ENCODE measurements at regions not wholly inside any gene's neighbourhood (a gene's known extent, or its start where the extent isn't known, plus 50 kb on each side); places are given as distances from the start of the nearest gene placed in this dataset.

- TF ChIP-seq, protein P1, sequence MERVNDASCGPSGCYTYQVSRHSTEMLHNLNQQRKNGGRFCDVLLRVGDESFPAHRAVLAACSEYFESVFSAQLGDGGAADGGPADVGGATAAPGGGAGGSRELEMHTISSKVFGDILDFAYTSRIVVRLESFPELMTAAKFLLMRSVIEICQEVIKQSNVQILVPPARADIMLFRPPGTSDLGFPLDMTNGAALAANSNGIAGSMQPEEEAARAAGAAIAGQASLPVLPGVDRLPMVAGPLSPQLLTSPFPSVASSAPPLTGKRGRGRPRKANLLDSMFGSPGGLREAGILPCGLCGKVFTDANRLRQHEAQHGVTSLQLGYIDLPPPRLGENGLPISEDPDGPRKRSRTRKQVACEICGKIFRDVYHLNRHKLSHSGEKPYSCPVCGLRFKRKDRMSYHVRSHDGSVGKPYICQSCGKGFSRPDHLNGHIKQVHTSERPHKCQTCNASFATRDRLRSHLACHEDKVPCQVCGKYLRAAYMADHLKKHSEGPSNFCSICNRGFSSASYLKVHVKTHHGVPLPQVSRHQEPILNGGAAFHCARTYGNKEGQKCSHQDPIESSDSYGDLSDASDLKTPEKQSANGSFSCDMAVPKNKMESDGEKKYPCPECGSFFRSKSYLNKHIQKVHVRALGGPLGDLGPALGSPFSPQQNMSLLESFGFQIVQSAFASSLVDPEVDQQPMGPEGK (CRISPR knock-in tag; IDR thresholded peaks at IDR 0.05; ENCODE audit: borderline replicate concordance), result no peak
- TF ChIP-seq, protein P2, sequence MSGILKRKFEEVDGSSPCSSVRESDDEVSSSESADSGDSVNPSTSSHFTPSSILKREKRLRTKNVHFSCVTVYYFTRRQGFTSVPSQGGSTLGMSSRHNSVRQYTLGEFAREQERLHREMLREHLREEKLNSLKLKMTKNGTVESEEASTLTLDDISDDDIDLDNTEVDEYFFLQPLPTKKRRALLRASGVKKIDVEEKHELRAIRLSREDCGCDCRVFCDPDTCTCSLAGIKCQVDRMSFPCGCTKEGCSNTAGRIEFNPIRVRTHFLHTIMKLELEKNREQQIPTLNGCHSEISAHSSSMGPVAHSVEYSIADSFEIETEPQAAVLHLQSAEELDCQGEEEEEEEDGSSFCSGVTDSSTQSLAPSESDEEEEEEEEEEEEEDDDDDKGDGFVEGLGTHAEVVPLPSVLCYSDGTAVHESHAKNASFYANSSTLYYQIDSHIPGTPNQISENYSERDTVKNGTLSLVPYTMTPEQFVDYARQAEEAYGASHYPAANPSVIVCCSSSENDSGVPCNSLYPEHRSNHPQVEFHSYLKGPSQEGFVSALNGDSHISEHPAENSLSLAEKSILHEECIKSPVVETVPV (CRISPR knock-in tag; IDR thresholded peaks at IDR 0.05), result no peak
Measured at GRCh38 chr4:57320217-57320616, 210.0 kb upstream of the IGFBP7 start.

All from SK-N-SH treated with all-trans-retinoic acid at 6 μM for 48 hours (cell line).